ENCODE measurements at regions not wholly inside any gene's neighbourhood (a gene's known extent, or its start where the extent isn't known, plus 50 kb on each side); places are given as distances from the start of the nearest gene placed in this dataset.

- no peak for TF ChIP-seq EGR1 (IDR thresholded peaks at IDR 0.05)
Observed at GRCh38 chr6:144479991-144480390, 194.9 kb downstream of the UTRN start.

- TF ChIP-seq ZBTB7A (IDR thresholded peaks at IDR 0.05; ENCODE audit: low read depth) = no peak
- no peak for TF ChIP-seq CEBPB (IDR thresholded peaks at IDR 0.05)
- TF ChIP-seq REST (IDR thresholded peaks at IDR 0.05; ENCODE audit: low read depth) = no peak
- TF ChIP-seq USF1 (IDR thresholded peaks at IDR 0.05) = no peak
- no peak for TF ChIP-seq TCF12 (IDR thresholded peaks at IDR 0.05; ENCODE audit: low read depth)
- TF ChIP-seq EP300 (IDR thresholded peaks at IDR 0.05; ENCODE audit: borderline replicate concordance) = no peak
- no peak for TF ChIP-seq FOXM1 (IDR thresholded peaks at IDR 0.05; ENCODE audit: borderline replicate concordance, low read depth)
- no peak for TF ChIP-seq CREB1 (IDR thresholded peaks at IDR 0.05; ENCODE audit: low read depth)
- TF ChIP-seq TAF1 (IDR thresholded peaks at IDR 0.05; ENCODE audit: low read depth) = no peak
Observed at GRCh38 chr6:144480473-144480872, 195.3 kb downstream of the UTRN start.

- TF ChIP-seq CREB1 (IDR thresholded peaks at IDR 0.05; ENCODE audit: low read depth) = no peak
- no peak for TF ChIP-seq ZBTB7A (IDR thresholded peaks at IDR 0.05; ENCODE audit: low read depth)
- no peak for TF ChIP-seq RAD21 (IDR thresholded peaks at IDR 0.05; ENCODE audit: low read depth)
- TF ChIP-seq USF1 (IDR thresholded peaks at IDR 0.05) = no peak
- TF ChIP-seq MAX (IDR thresholded peaks at IDR 0.05) = no peak
- TF ChIP-seq TCF12 (IDR thresholded peaks at IDR 0.05; ENCODE audit: low read depth) = no peak
- no peak for TF ChIP-seq EGR1 (IDR thresholded peaks at IDR 0.05)
Observed at GRCh38 chr6:144481527-144481926, 196.4 kb downstream of the UTRN start.

- TF ChIP-seq NFIC (IDR thresholded peaks at IDR 0.05) (no peak), TEAD4 (IDR thresholded peaks at IDR 0.05) (no peak), RAD21 (IDR thresholded peaks at IDR 0.05; ENCODE audit: low read depth) (peak; percentile 72), EGR1 (IDR thresholded peaks at IDR 0.05) (no peak), ZBTB7A (IDR thresholded peaks at IDR 0.05; ENCODE audit: low read depth) (no peak), TAF1 (IDR thresholded peaks at IDR 0.05; ENCODE audit: low read depth) (no peak), CREB1 (IDR thresholded peaks at IDR 0.05; ENCODE audit: low read depth) (no peak), FOXM1 (IDR thresholded peaks at IDR 0.05; ENCODE audit: borderline replicate concordance, low read depth) (no peak)
Observed at GRCh38 chr6:144482142-144482541, 197.0 kb downstream of the UTRN start.

GRCh38 chr6:144485531-144485930, 200.4 kb downstream of the UTRN start:
- TF ChIP-seq REST (IDR thresholded peaks at IDR 0.05; ENCODE audit: low read depth) (no peak), TEAD4 (IDR thresholded peaks at IDR 0.05) (no peak), ZBTB7A (IDR thresholded peaks at IDR 0.05; ENCODE audit: low read depth) (no peak), YY1 (IDR thresholded peaks at IDR 0.05; ENCODE audit: low read depth) (no peak), FOXM1 (IDR thresholded peaks at IDR 0.05; ENCODE audit: borderline replicate concordance, low read depth) (no peak), TCF12 (IDR thresholded peaks at IDR 0.05; ENCODE audit: low read depth) (no peak), EP300 (IDR thresholded peaks at IDR 0.05; ENCODE audit: borderline replicate concordance) (no peak), USF1 (IDR thresholded peaks at IDR 0.05) (no peak)

GRCh38 chr6:144488590-144488989, 203.5 kb downstream of the UTRN start:
- no peak for TF ChIP-seq CREB1 (IDR thresholded peaks at IDR 0.05; ENCODE audit: low read depth)
- TF ChIP-seq REST (IDR thresholded peaks at IDR 0.05; ENCODE audit: low read depth) = no peak
- no peak for TF ChIP-seq TAF1 (IDR thresholded peaks at IDR 0.05; ENCODE audit: low read depth)
- no peak for TF ChIP-seq RAD21 (IDR thresholded peaks at IDR 0.05; ENCODE audit: low read depth)
- TF ChIP-seq MAX (IDR thresholded peaks at IDR 0.05) = no peak
- TF ChIP-seq USF1 (IDR thresholded peaks at IDR 0.05) = no peak
- no peak for TF ChIP-seq EP300 (IDR thresholded peaks at IDR 0.05; ENCODE audit: borderline replicate concordance)
- no peak for TF ChIP-seq YY1 (IDR thresholded peaks at IDR 0.05; ENCODE audit: low read depth)
- TF ChIP-seq TCF12 (IDR thresholded peaks at IDR 0.05; ENCODE audit: low read depth) = no peak
- no peak for TF ChIP-seq ZBTB7A (IDR thresholded peaks at IDR 0.05; ENCODE audit: low read depth)
- no peak for TF ChIP-seq NFIC (IDR thresholded peaks at IDR 0.05)
- TF ChIP-seq EGR1 (IDR thresholded peaks at IDR 0.05) = no peak
- no peak for TF ChIP-seq CEBPB (IDR thresholded peaks at IDR 0.05)
- no peak for TF ChIP-seq TEAD4 (IDR thresholded peaks at IDR 0.05)
- no peak for TF ChIP-seq FOXM1 (IDR thresholded peaks at IDR 0.05; ENCODE audit: borderline replicate concordance, low read depth)
